Duodenal mucosa (tissue), 2 donors: ENCODE measurements at regions not wholly inside any gene's neighbourhood (a gene's known extent, or its start where the extent isn't known, plus 50 kb on each side); places are given as distances from the start of the nearest gene placed in this dataset.

Source experiments
- H3K27ac ChIP-seq: one replicate; pipeline ENCODE4 v1.7.0; 2013; ENCODE audit warnings: low read depth, low read length
- H3K27me3 ChIP-seq, 2 donors: one replicate each; pipeline ENCODE4 v1.7.0; 2013; ENCODE audit warnings: low read length in 2 of 2, control low read depth in 1 of 2; ENCODE audit not compliant: insufficient read depth in 2 of 2, control insufficient read depth in 1 of 2
- H3K36me3 ChIP-seq, 2 donors: one replicate each; pipeline ENCODE4 v1.7.0; 2013; ENCODE audit warnings: low read length in 2 of 2, control low read depth in 1 of 2; ENCODE audit not compliant: insufficient read depth in 2 of 2, control insufficient read depth in 1 of 2
- H3K4me1 ChIP-seq, 2 donors: one replicate each; pipeline ENCODE4 v1.7.0; 2013; ENCODE audit warnings: low read length in 2 of 2, control low read depth in 1 of 2; ENCODE audit not compliant: insufficient read depth in 2 of 2, control insufficient read depth in 1 of 2
- H3K4me3 ChIP-seq, 2 donors: one replicate each; pipeline ENCODE4 v1.7.0; 2013; ENCODE audit warnings: low read length in 2 of 2, low read depth in 1 of 2
- H3K9ac ChIP-seq, 2 donors: one replicate each; pipeline ENCODE4 v1.7.0; 2013; ENCODE audit warnings: low read length in 2 of 2, low read depth in 1 of 2
- H3K9me3 ChIP-seq, 2 donors: one replicate each; pipeline ENCODE4 v1.7.0; 2013; ENCODE audit warnings: low read length in 2 of 2, control low read depth in 1 of 2; ENCODE audit not compliant: control insufficient read depth in 1 of 2

DNA sequence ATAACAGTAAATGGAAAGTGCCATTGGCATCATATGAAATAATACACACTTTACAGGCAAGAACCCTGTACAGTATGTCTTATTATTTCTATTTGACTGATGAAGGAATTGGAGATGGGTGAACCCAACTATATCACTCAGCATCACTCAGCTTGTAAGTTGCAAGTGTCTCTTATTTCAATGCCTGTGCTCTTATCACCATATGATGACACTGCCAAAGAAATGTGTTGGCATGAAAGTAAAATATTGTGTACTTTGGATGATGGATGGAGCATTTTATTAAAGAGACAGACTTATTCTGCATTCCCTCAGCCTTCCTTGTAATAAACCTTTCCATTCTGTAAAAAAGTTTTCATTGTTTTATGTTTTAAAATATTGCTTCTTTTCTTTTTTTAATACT is 927.5 kb upstream of the VRK2 start:
- Histone ChIP-seq H3K9ac (no peak overlapping the region), H3K27me3 (no peaks in the 10 kb centered on the region), H3K36me3 (no peaks in the 10 kb centered on the region), H3K4me1 (no peaks in the 10 kb centered on the region), H3K27ac (no peak overlapping the region), H3K4me3 (no peak overlapping the region), H3K9me3 (peaks cover 0 to 9% of the 10 kb centered on the region in 2 donors)

GRCh38 chr2:57126410-57126809 is 920.2 kb upstream of the VRK2 start:
- no peaks in the 10 kb centered on the region for H3K27me3 ChIP-seq
- H3K4me1 ChIP-seq, result no peaks in the 10 kb centered on the region
- H3K9ac ChIP-seq, result no peak overlapping the region
- peaks cover 3 to 8% of the 10 kb centered on the region in 2 donors for H3K9me3 ChIP-seq
- no peak overlapping the region for H3K27ac ChIP-seq
- no peak overlapping the region for H3K4me3 ChIP-seq
- no peaks in the 10 kb centered on the region for H3K36me3 ChIP-seq

DNA sequence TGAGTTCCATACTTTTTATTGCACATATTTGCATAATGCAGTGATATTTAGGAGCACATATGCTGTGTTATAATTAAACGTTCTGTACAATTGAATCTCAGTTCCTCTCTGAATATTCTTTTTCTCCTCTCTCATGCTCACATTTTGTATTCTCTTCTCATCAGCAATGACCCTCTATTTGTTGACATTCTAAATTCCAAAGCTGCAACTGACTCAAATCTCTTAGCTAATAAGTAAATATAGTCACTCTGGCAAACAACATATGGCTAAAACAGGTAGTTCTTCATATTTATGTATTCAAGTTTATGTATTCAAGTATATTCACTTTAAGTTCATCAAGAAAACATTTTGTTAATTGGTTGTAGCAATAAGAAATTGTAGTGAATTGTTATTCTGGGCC is 907.4 kb upstream of the VRK2 start:
- no peak overlapping the region for H3K4me3 ChIP-seq
- no peaks in the 10 kb centered on the region for H3K27me3 ChIP-seq
- H3K4me1 ChIP-seq, result no peaks in the 10 kb centered on the region
- no peak overlapping the region for H3K9ac ChIP-seq
- H3K9me3 ChIP-seq, result no peaks in the 10 kb centered on the region
- H3K27ac ChIP-seq, result no peak overlapping the region
- H3K36me3 ChIP-seq, result no peaks in the 10 kb centered on the region

GRCh38 chr2:57141269-57141668 is 905.3 kb upstream of the VRK2 start:
- Histone ChIP-seq H3K4me3 (no peak overlapping the region), H3K27me3 (no peaks in the 10 kb centered on the region), H3K9me3 (peaks cover 7 to 10% of the 10 kb centered on the region in 2 donors), H3K36me3 (no peaks in the 10 kb centered on the region), H3K27ac (no peak overlapping the region), H3K9ac (no peak overlapping the region), H3K4me1 (no peaks in the 10 kb centered on the region)

DNA sequence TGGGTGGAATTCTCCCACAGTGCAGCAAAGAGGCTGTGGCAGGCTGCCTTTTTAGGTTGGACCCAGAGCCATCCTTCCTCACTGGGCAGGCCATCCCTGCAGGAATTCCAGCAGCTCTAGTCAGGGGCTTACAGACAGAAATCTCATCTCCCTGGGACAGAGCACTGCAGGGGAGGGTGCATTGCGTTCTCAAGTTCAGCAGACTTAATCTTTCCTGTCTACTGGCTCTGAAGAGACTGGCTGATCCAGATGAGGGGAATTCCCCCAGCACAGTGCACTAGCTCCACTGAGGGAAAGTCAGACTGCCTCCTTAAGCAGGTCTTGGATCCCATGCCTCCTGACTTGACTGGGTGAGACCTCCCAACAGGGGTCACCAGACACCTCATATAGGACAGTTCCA is 899.7 kb upstream of the VRK2 start:
- Histone ChIP-seq H3K4me1 (no peaks in the 10 kb centered on the region), H3K27me3 (no peaks in the 10 kb centered on the region), H3K9ac (no peak overlapping the region), H3K9me3 (peaks cover 15 to 18% of the 10 kb centered on the region in 2 donors), H3K27ac (no peak overlapping the region), H3K4me3 (no peak overlapping the region), H3K36me3 (no peaks in the 10 kb centered on the region)

DNA sequence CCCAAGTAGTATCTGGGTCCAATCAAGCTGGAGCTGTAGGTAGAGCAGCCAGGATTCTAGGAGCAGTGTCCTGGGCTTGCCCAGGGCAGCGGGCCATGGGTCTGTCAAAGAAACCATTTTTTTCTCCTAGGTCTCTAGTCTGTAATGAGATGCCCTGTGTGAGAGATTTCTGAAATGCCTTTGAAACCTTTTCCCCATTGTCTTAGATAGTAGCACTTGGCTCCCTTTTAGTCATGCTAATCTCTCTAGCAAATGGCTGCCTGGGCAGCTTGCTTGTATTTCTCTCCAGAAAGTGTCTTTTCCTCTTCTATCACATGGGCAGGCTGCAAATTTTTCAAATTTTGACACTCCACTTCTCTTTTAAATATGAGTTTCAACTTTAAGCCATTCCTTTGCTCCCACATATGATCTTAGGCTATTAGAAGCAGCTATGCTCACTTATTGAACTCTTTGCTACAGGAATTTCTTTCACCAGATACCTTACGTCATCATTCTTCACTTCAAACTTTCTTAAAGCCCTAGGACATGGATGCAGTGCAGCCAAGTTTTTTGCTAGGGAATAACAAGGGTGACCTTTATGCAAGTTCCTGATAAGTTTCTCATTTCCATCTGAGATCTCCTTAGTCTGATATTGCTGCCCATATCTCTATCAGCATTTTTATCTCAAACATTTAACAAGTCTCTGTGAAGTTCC is 890.2 kb upstream of the VRK2 start:
- H3K27me3 ChIP-seq, result no peaks in the 10 kb centered on the region
- H3K27ac ChIP-seq, result no peak overlapping the region
- no peaks in the 10 kb centered on the region for H3K4me1 ChIP-seq
- H3K36me3 ChIP-seq, result no peaks in the 10 kb centered on the region
- peaks cover 6 to 15% of the 10 kb centered on the region in 2 donors for H3K9me3 ChIP-seq
- H3K9ac ChIP-seq, result no peak overlapping the region
- no peak overlapping the region for H3K4me3 ChIP-seq

- Histone ChIP-seq H3K36me3 (no peaks in the 10 kb centered on the region), H3K9me3 (peaks cover 6 to 13% of the 10 kb centered on the region in 2 donors), H3K9ac (no peak overlapping the region), H3K27me3 (no peaks in the 10 kb centered on the region), H3K4me1 (no peaks in the 10 kb centered on the region), H3K4me3 (no peak overlapping the region), H3K27ac (no peak overlapping the region)
These were observed 885.6 kb upstream of the VRK2 start for GRCh38 chr2:57160976-57161375.

DNA sequence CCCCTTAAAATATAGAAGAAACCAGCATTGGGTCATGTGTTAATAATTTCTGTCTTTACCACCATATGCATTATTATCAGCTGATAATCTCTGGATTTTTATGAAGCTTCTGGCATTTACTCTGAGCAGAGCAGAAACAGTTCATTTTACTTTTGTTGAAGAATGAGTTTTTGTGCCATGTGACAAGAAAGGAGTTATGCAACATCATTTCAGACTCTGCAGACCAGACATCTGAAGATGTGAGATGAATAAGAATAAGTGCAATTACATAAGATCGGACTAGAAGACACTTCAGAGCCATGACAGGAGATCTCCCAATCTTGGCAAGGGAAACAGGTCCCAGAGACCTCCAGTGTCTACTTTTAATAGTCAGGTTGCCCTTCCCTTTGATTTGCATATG is 869.4 kb upstream of the VRK2 start:
- no peak overlapping the region for H3K4me3 ChIP-seq
- H3K9ac ChIP-seq, result no peak overlapping the region
- no peaks in the 10 kb centered on the region for H3K9me3 ChIP-seq
- H3K36me3 ChIP-seq, result no peaks in the 10 kb centered on the region
- no peaks in the 10 kb centered on the region for H3K27me3 ChIP-seq
- H3K4me1 ChIP-seq, result no peaks in the 10 kb centered on the region
- H3K27ac ChIP-seq, result no peak overlapping the region

DNA sequence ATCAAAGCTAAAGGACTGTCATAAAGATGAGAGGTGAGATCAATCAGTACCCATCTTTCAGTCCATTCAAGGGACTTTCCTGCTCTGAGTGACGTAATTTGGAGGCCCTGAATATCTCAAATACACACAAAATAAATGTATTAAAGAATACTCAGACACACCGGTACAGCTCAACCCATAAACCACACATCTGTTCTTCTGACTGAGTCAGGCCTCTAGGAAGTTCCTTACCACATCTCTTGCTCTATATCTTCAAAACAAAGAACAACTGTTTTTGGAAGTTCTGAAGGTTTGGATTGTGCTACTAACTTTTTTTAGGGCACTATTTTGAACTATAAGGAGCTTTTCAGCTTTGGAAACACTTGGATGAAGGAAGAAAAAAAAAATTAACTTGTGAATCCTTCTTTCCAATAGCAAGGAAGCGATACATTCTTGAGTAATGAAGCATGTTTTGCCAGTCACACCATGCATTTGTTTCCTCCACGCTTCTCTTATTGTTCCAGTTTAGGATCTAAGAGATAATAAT is 866.5 kb upstream of the VRK2 start:
- Histone ChIP-seq H3K27ac (no peak overlapping the region), H3K9ac (no peak overlapping the region), H3K4me1 (no peaks in the 10 kb centered on the region), H3K27me3 (no peaks in the 10 kb centered on the region), H3K9me3 (no peaks in the 10 kb centered on the region), H3K36me3 (no peaks in the 10 kb centered on the region), H3K4me3 (no peak overlapping the region)

GRCh38 chr2:57180678-57181077 is 865.9 kb upstream of the VRK2 start:
- Histone ChIP-seq H3K27me3 (no peaks in the 10 kb centered on the region), H3K4me3 (no peak overlapping the region), H3K9ac (no peak overlapping the region), H3K27ac (no peak overlapping the region), H3K9me3 (no peaks in the 10 kb centered on the region), H3K36me3 (no peaks in the 10 kb centered on the region), H3K4me1 (no peaks in the 10 kb centered on the region)
